Mesenchymal stem cell (in vitro differentiated cells and primary cell): ENCODE measurements at regions not wholly inside any gene's neighbourhood (a gene's known extent, or its start where the extent isn't known, plus 50 kb on each side); places are given as distances from the start of the nearest gene placed in this dataset.

ENCODE experiments used
- DNase-seq: peaks from one replicate; pipeline ENCODE4 v3.0.0-alpha.2; 2013
- H2AFZ ChIP-seq: one replicate; pipeline ENCODE4 v1.6.1; 2013; ENCODE audit warnings: low read depth, mild to moderate bottlenecking, control low read depth, inconsistent platforms, low read length, moderate library complexity
- H2AK5ac ChIP-seq: 2 replicates; pipeline ENCODE4 v1.6.1; 2013; ENCODE audit warnings: low read length, moderate library complexity, mild to moderate bottlenecking, inconsistent platforms; ENCODE audit not compliant: severe bottlenecking
- H2BK120ac ChIP-seq: one replicate; pipeline ENCODE4 v1.6.1; 2013; ENCODE audit warnings: low read depth, mild to moderate bottlenecking, inconsistent platforms, low read length, moderate library complexity
- H2BK12ac ChIP-seq, 2 experiments: one replicate each; pipeline ENCODE4 v1.6.1; 2013; ENCODE audit warnings: inconsistent platforms in 2 of 2, low read length in 2 of 2, mild to moderate bottlenecking in 2 of 2, moderate library complexity in 2 of 2, control low read depth in 1 of 2
- H2BK15ac ChIP-seq: one replicate; pipeline ENCODE4 v1.6.1; 2013; ENCODE audit warnings: mild to moderate bottlenecking, low read depth, inconsistent platforms; ENCODE audit not compliant: poor library complexity, severe bottlenecking
- H2BK5ac ChIP-seq: 2 replicates; pipeline ENCODE4 v1.6.1; 2013; ENCODE audit warnings: low read depth, mild to moderate bottlenecking, low read length, control low read depth, inconsistent platforms; ENCODE audit not compliant: poor library complexity, severe bottlenecking
- H3K14ac ChIP-seq, 2 experiments: one replicate each; pipeline ENCODE4 v1.6.1; 2013; ENCODE audit warnings: inconsistent platforms in 2 of 2, low read length in 2 of 2, control low read depth in 1 of 2, mild to moderate bottlenecking in 1 of 2, moderate library complexity in 1 of 2
- H3K18ac ChIP-seq, 2 experiments: one replicate each; pipeline ENCODE4 v1.6.1; 2013; ENCODE audit warnings: inconsistent platforms in 2 of 2, low read length in 2 of 2, control low read depth in 1 of 2, low read depth in 1 of 2, mild to moderate bottlenecking in 1 of 2
- H3K23ac ChIP-seq, 2 experiments: one replicate each; pipeline ENCODE4 v1.6.1; 2013; ENCODE audit warnings: inconsistent platforms in 2 of 2, low read length in 2 of 2, mild to moderate bottlenecking in 2 of 2, moderate library complexity in 2 of 2, control low read depth in 1 of 2
- H3K27ac ChIP-seq: 2 replicates; pipeline ENCODE4 v1.5.1; 2013; ENCODE audit warnings: mild to moderate bottlenecking, moderate library complexity, low read length, control low read depth, inconsistent platforms; ENCODE audit not compliant: poor library complexity, severe bottlenecking
- H3K27me3 ChIP-seq, 2 experiments: 2 replicates each; pipeline versions ENCODE4 v1.6.1 to v1.7.0; 2013; ENCODE audit warnings: low read length in 2 of 2, mild to moderate bottlenecking in 2 of 2, moderate library complexity in 2 of 2, control low read depth in 1 of 2, inconsistent platforms in 1 of 2; ENCODE audit not compliant: control insufficient read depth in 1 of 2, insufficient read depth in 1 of 2
- H3K36me3 ChIP-seq, 2 experiments: 2 replicates each; pipeline versions ENCODE4 v1.6.1 to v1.7.0; 2013; ENCODE audit warnings: low read length in 2 of 2, control low read depth in 1 of 2, inconsistent platforms in 1 of 2, low read depth in 1 of 2, mild to moderate bottlenecking in 1 of 2; ENCODE audit not compliant: insufficient read depth in 2 of 2, control insufficient read depth in 1 of 2
- H3K4ac ChIP-seq, 2 experiments: one replicate each; pipeline ENCODE4 v1.6.1; 2013; ENCODE audit warnings: inconsistent platforms in 2 of 2, low read length in 2 of 2, mild to moderate bottlenecking in 2 of 2, moderate library complexity in 2 of 2, control low read depth in 1 of 2, low read depth in 1 of 2
- H3K4me1 ChIP-seq: 2 replicates; pipeline ENCODE4 v1.6.1; 2013; ENCODE audit warnings: low read depth, low read length, control low read depth; ENCODE audit not compliant: control insufficient read depth, insufficient read depth
- H3K4me2 ChIP-seq: 2 replicates; pipeline ENCODE4 v1.6.1; 2013; ENCODE audit warnings: low read length, mild to moderate bottlenecking, inconsistent platforms; ENCODE audit not compliant: poor library complexity, severe bottlenecking
- H3K4me3 ChIP-seq, 2 experiments: 2 replicates each; pipeline versions ENCODE4 v1.5.1 to v1.7.0; 2013; ENCODE audit warnings: low read length in 2 of 2, mild to moderate bottlenecking in 2 of 2, control low read depth in 1 of 2, low read depth in 1 of 2; ENCODE audit not compliant: insufficient read depth in 1 of 2
- H3K79me1 ChIP-seq: replicated peaks from 2 replicates; pipeline ENCODE4 v1.6.1; 2013; ENCODE audit warnings: mild to moderate bottlenecking, control low read depth, low read length, inconsistent platforms; ENCODE audit not compliant: poor library complexity, severe bottlenecking
- H3K9ac ChIP-seq: 2 replicates; pipeline ENCODE4 v1.7.0; 2013; ENCODE audit warnings: mild to moderate bottlenecking, low read length, moderate library complexity
- H3K9me3 ChIP-seq: 2 replicates; pipeline ENCODE4 v1.7.0; 2013; ENCODE audit warnings: mild to moderate bottlenecking, low read length; ENCODE audit not compliant: control insufficient read depth
- H4K8ac ChIP-seq: one replicate; pipeline ENCODE4 v1.6.1; 2013; ENCODE audit warnings: inconsistent platforms, mild to moderate bottlenecking, low read length, moderate library complexity
- H4K91ac ChIP-seq: one replicate; pipeline ENCODE4 v1.6.1; 2013; ENCODE audit warnings: mild to moderate bottlenecking, low read length, inconsistent platforms
- WGBS: methylation state at CpG from one replicate; pipeline ENCODE4 v1.1.7; 2013; ENCODE audit warnings: mixed read lengths; 5-methylcytosine and 5-hydroxymethylcytosine counted together

- Histone ChIP-seq H3K9ac (no peak overlapping the region), H3K9me3 (peaks cover 12% of the 10 kb centered on the region), H2AFZ (no peak overlapping the region), H4K8ac (no peak overlapping the region), H3K27ac (no peak overlapping the region), H3K27me3 (no peaks in the 10 kb centered on the region), H3K79me1 (no peaks in the 10 kb centered on the region), H2AK5ac (no peak overlapping the region), H2BK5ac (no peak overlapping the region), H3K4me1 (no peaks in the 10 kb centered on the region), H3K23ac (no peak overlapping the region), H3K4me2 (no peak overlapping the region), H3K4ac (no peak overlapping the region), H4K91ac (no peak overlapping the region), H2BK120ac (no peak overlapping the region), H3K4me3 (no peak overlapping the region), H2BK12ac (no peak overlapping the region), H3K36me3 (no peaks in the 10 kb centered on the region), H2BK15ac (no peak overlapping the region), H3K18ac (no peak overlapping the region), H3K14ac (no peak overlapping the region)
- 20% methylated on average over 1 of the region's 1 CpG for WGBS
- DNase-seq = no peak
Observed at GRCh38 chr1:71324671-71325267, 243.9 kb upstream of the ZRANB2 start.

- H2BK120ac ChIP-seq = no peak overlapping the region
- no peak overlapping the region for H3K14ac ChIP-seq
- no peak overlapping the region for H3K23ac ChIP-seq
- no peak overlapping the region for H3K18ac ChIP-seq
- H2BK12ac ChIP-seq = no peak overlapping the region
- peak overlapping the region in 1 of 2 experiments; percentile 32 for H3K4me3 ChIP-seq
- no peak overlapping the region for H3K4ac ChIP-seq
- no peaks in the 10 kb centered on the region for H3K27me3 ChIP-seq
- H4K8ac ChIP-seq = no peak overlapping the region
- H3K4me2 ChIP-seq = no peak overlapping the region
- WGBS = no CpG with 5 or more reads among the region's 2 CpGs
- DNase-seq = no peak
- peak overlapping the region; percentile 65 for H3K9ac ChIP-seq
- peaks cover 5% of the 10 kb centered on the region for H3K9me3 ChIP-seq
- H3K79me1 ChIP-seq = no peaks in the 10 kb centered on the region
- no peak overlapping the region for H2BK5ac ChIP-seq
- H2AK5ac ChIP-seq = no peak overlapping the region
- H3K4me1 ChIP-seq = no peaks in the 10 kb centered on the region
- H4K91ac ChIP-seq = no peak overlapping the region
- H3K27ac ChIP-seq = no peak overlapping the region
- H2AFZ ChIP-seq = no peak overlapping the region
- H2BK15ac ChIP-seq = no peak overlapping the region
- H3K36me3 ChIP-seq = no peaks in the 10 kb centered on the region
Observed at GRCh38 chr1:71312545-71312944, 231.7 kb upstream of the ZRANB2 start.

DNA sequence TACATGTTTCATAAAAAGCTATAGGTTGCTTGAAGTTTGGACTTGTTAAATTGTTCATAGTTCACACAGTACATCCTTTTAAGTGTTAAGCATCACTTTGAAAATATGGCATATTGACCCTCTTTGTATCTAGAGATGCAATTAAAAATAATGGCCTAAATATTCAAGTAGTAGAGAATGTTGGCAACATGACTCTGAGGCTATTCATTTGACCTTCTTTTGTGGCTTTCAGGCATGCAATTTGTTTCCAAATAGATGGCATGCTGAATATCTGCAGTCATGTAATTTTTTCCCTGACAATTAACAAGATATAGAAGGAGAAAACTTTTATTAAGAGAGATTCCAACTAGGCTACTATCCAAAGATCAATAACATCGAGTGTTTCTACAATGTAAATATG, 230.5 kb upstream of the ZRANB2 start:
- H2AFZ ChIP-seq = no peak overlapping the region
- no peak overlapping the region for H2BK5ac ChIP-seq
- DNase-seq = no peak
- no peak overlapping the region for H3K4me3 ChIP-seq
- no peak overlapping the region for H3K4me2 ChIP-seq
- H3K79me1 ChIP-seq = no peaks in the 10 kb centered on the region
- H3K23ac ChIP-seq = no peak overlapping the region
- H2BK12ac ChIP-seq = no peak overlapping the region
- no peak overlapping the region for H2BK120ac ChIP-seq
- 57% methylated on average over 1 of the region's 1 CpG for WGBS
- peaks cover 5% of the 10 kb centered on the region for H3K9me3 ChIP-seq
- no peaks in the 10 kb centered on the region for H3K27me3 ChIP-seq
- H2BK15ac ChIP-seq = no peak overlapping the region
- H3K18ac ChIP-seq = no peak overlapping the region
- H3K14ac ChIP-seq = no peak overlapping the region
- no peak overlapping the region for H3K4ac ChIP-seq
- no peak overlapping the region for H3K27ac ChIP-seq
- no peak overlapping the region for H4K8ac ChIP-seq
- no peak overlapping the region for H2AK5ac ChIP-seq
- no peak overlapping the region for H3K9ac ChIP-seq
- no peaks in the 10 kb centered on the region for H3K4me1 ChIP-seq
- H3K36me3 ChIP-seq = no peaks in the 10 kb centered on the region
- H4K91ac ChIP-seq = no peak overlapping the region

DNA sequence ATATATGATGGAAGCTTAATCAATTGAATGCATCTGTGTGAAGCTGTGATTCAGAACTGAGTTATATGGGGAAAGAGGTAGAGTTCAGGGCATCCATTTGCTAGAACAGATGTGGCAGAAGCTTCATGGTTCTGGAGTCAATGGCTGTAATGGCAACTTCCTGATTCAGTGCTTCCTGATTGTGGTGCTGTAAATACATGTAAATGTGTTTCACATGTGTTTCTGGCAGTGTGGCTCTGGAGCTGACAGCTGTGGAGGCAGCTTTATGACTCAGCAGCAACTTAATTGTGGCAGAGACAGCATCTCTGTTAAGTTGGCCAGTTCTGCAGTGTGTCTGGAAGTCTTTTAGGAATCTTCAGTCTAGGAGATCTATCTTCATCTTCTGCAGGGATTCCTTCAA, 226.6 kb upstream of the ZRANB2 start:
- no peak overlapping the region for H2AK5ac ChIP-seq
- H4K91ac ChIP-seq = no peak overlapping the region
- H2AFZ ChIP-seq = no peak overlapping the region
- H3K9me3 ChIP-seq = no peaks in the 10 kb centered on the region
- H3K4me2 ChIP-seq = no peak overlapping the region
- no peak overlapping the region for H3K14ac ChIP-seq
- H4K8ac ChIP-seq = no peak overlapping the region
- H3K23ac ChIP-seq = no peak overlapping the region
- no peak overlapping the region for H3K4me3 ChIP-seq
- no peak overlapping the region for H2BK15ac ChIP-seq
- H3K36me3 ChIP-seq = no peaks in the 10 kb centered on the region
- no peak overlapping the region for H3K9ac ChIP-seq
- H2BK5ac ChIP-seq = no peak overlapping the region
- no peaks in the 10 kb centered on the region for H3K79me1 ChIP-seq
- H2BK12ac ChIP-seq = no peak overlapping the region
- H3K4ac ChIP-seq = no peak overlapping the region
- no peak overlapping the region for H2BK120ac ChIP-seq
- no peak overlapping the region for H3K27ac ChIP-seq
- peak; percentile 12 for DNase-seq
- H3K27me3 ChIP-seq = no peaks in the 10 kb centered on the region
- H3K18ac ChIP-seq = no peak overlapping the region
- no peaks in the 10 kb centered on the region for H3K4me1 ChIP-seq
